ENCODE measurements at regions not wholly inside any gene's neighbourhood (a gene's known extent, or its start where the extent isn't known, plus 50 kb on each side); places are given as distances from the start of the nearest gene placed in this dataset.

GRCh38 chr5:124825250-124825982 lies 79.0 kb upstream of the ZNF608 start:
- intact Hi-C loops (cut with micrococcal nuclease; ENCODE audit: unreplicated experiment): no loop called here
- Mint-ChIP-seq H3K27ac (ENCODE audit: unreplicated experiment) (no peak overlapping the region), H3K9me3 (ENCODE audit: unreplicated experiment) (no peaks in the 10 kb centered on the region), H3K4me1 (ENCODE audit: low read depth, unreplicated experiment) (no peaks in the 10 kb centered on the region), H3K36me3 (ENCODE audit: insufficient read depth, unreplicated experiment) (no peaks in the 10 kb centered on the region), H3K27me3 (ENCODE audit: insufficient read depth, unreplicated experiment) (no peaks in the 10 kb centered on the region), H3K4me3 (ENCODE audit: unreplicated experiment) (no peak overlapping the region)
- DNase-seq: no peak
- no TSS peak for BruUV-seq (replicated peaks)
- no peak for TF ChIP-seq CTCF (IDR thresholded peaks at IDR 0.05; ENCODE audit: insufficient read depth in 1 of 2, low read depth in 1 of 2, low read length in 1 of 2, severe bottlenecking in 1 of 2, unreplicated experiment in 1 of 2)
- no peaks in the 10 kb centered on the region for H3K9me3 ChIP-seq
- H3K4me1 ChIP-seq: no peaks in the 10 kb centered on the region
- POLR2A ChIA-PET: no interaction called here
- no peaks in the 10 kb centered on the region for H3K27me3 ChIP-seq (replicated peaks; ENCODE audit: control insufficient read depth, insufficient read depth, low read length)
- CTCF ChIA-PET: no interaction called here
- H3K4me3 ChIP-seq (ENCODE audit: low read depth, low read length): no peak overlapping the region
- H3K36me3 ChIP-seq (ENCODE audit: control insufficient read depth, insufficient read depth, low read length): no peaks in the 10 kb centered on the region

- Histone ChIP-seq H3K4me3 (ENCODE audit: low read depth, low read length) (no peak overlapping the region), H3K36me3 (ENCODE audit: control insufficient read depth, insufficient read depth, low read length) (no peaks in the 10 kb centered on the region), H3K4me1 (no peaks in the 10 kb centered on the region), H3K27me3 (replicated peaks; ENCODE audit: control insufficient read depth, insufficient read depth, low read length) (no peaks in the 10 kb centered on the region), H3K9me3 (no peaks in the 10 kb centered on the region)
- no peak overlapping the region for H3K4me3 Mint-ChIP-seq (ENCODE audit: unreplicated experiment)
- no peaks in the 10 kb centered on the region for H3K9me3 Mint-ChIP-seq (ENCODE audit: unreplicated experiment)
- TF ChIP-seq CTCF (IDR thresholded peaks at IDR 0.05; ENCODE audit: insufficient read depth in 1 of 2, low read depth in 1 of 2, low read length in 1 of 2, severe bottlenecking in 1 of 2, unreplicated experiment in 1 of 2): no peak
- H3K27me3 Mint-ChIP-seq (ENCODE audit: insufficient read depth, unreplicated experiment): no peaks in the 10 kb centered on the region
- ChIA-PET POLR2A (no interaction called here), CTCF (no interaction called here)
- no TSS peak for BruUV-seq (replicated peaks)
- DNase-seq: no peak
- H3K36me3 Mint-ChIP-seq (ENCODE audit: insufficient read depth, unreplicated experiment): no peaks in the 10 kb centered on the region
- H3K27ac Mint-ChIP-seq (ENCODE audit: unreplicated experiment): no peak overlapping the region
- H3K4me1 Mint-ChIP-seq (ENCODE audit: low read depth, unreplicated experiment): no peaks in the 10 kb centered on the region
- intact Hi-C loops (cut with micrococcal nuclease; ENCODE audit: unreplicated experiment): no loop called here
Observed at GRCh38 chr5:124825983-124826337, 79.5 kb upstream of the ZNF608 start.

- Histone ChIP-seq H3K4me1 (no peaks in the 10 kb centered on the region), H3K4me3 (ENCODE audit: low read depth, low read length) (no peak overlapping the region), H3K27me3 (replicated peaks; ENCODE audit: control insufficient read depth, insufficient read depth, low read length) (no peaks in the 10 kb centered on the region), H3K9me3 (no peaks in the 10 kb centered on the region; the same call in 1 of the 2 replicates), H3K36me3 (ENCODE audit: control insufficient read depth, insufficient read depth, low read length) (no peaks in the 10 kb centered on the region)
- Mint-ChIP-seq H3K36me3 (ENCODE audit: insufficient read depth, unreplicated experiment) (no peaks in the 10 kb centered on the region), H3K4me3 (ENCODE audit: unreplicated experiment) (no peak overlapping the region), H3K9me3 (ENCODE audit: unreplicated experiment) (peaks cover 14% of the 10 kb centered on the region), H3K27me3 (ENCODE audit: insufficient read depth, unreplicated experiment) (no peaks in the 10 kb centered on the region), H3K27ac (ENCODE audit: unreplicated experiment) (no peak overlapping the region), H3K4me1 (ENCODE audit: low read depth, unreplicated experiment) (no peaks in the 10 kb centered on the region)
- intact Hi-C loops (cut with micrococcal nuclease; ENCODE audit: unreplicated experiment): no loop called here
- no peak for TF ChIP-seq CTCF (IDR thresholded peaks at IDR 0.05; ENCODE audit: insufficient read depth in 1 of 2, low read depth in 1 of 2, low read length in 1 of 2, severe bottlenecking in 1 of 2, unreplicated experiment in 1 of 2)
- no TSS peak for BruUV-seq (replicated peaks)
- ChIA-PET CTCF (no interaction called here), POLR2A (no interaction called here)
- no peak for DNase-seq
Observed at GRCh38 chr5:124828731-124829234, 82.3 kb upstream of the ZNF608 start.
